ENCODE measurements at regions not wholly inside any gene's neighbourhood (a gene's known extent, or its start where the extent isn't known, plus 50 kb on each side); places are given as distances from the start of the nearest gene placed in this dataset.

DNA sequence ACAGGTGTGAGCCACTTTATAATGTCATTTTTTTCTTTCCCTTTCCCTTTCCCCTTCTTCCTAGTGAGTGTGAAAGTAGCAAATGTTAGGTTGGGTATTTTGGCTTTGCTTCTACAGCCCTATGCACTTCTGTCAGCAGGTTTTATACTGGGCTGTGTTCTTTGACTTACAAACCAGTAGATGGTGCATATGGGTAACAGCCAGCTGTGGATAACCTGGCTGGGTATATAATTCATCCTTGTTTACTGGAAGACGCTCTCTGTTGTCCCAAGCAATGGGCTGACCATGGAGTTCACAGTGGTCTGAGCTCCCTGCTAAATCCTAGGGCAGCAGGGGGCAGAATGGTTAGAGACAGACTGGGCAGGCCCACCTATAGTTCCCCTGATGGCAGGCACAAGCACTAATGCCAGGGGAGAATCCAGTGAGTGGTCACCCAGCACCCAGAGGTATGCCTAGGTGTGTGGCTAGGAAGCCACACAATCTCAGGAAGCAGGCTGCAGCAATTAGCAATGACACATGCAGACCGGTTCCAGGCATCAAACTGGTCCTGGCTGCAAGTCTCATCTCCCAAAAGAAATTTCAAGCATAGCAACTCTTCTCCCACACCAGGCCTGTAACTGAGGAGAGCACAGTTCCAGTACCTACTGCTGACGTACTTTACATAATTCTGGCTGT is 592.7 kb upstream of the MAN1A1 start:
- TF ChIP-seq SIN3A (IDR thresholded peaks at IDR 0.05; ENCODE audit: borderline replicate concordance, insufficient read depth, low read length) (no peak), POLR2AphosphoS5 (IDR thresholded peaks at IDR 0.05; ENCODE audit: low read depth, low read length) (no peak), FOXP2 (optimal IDR thresholded peaks at IDR 0.05; ENCODE audit: borderline replicate concordance, extremely low read depth, extremely low read length, insufficient read depth) (no peak), TAF1 (IDR thresholded peaks at IDR 0.05; ENCODE audit: borderline replicate concordance, insufficient read depth, low read length) (no peak)
- TF ChIP-seq, protein P1, sequence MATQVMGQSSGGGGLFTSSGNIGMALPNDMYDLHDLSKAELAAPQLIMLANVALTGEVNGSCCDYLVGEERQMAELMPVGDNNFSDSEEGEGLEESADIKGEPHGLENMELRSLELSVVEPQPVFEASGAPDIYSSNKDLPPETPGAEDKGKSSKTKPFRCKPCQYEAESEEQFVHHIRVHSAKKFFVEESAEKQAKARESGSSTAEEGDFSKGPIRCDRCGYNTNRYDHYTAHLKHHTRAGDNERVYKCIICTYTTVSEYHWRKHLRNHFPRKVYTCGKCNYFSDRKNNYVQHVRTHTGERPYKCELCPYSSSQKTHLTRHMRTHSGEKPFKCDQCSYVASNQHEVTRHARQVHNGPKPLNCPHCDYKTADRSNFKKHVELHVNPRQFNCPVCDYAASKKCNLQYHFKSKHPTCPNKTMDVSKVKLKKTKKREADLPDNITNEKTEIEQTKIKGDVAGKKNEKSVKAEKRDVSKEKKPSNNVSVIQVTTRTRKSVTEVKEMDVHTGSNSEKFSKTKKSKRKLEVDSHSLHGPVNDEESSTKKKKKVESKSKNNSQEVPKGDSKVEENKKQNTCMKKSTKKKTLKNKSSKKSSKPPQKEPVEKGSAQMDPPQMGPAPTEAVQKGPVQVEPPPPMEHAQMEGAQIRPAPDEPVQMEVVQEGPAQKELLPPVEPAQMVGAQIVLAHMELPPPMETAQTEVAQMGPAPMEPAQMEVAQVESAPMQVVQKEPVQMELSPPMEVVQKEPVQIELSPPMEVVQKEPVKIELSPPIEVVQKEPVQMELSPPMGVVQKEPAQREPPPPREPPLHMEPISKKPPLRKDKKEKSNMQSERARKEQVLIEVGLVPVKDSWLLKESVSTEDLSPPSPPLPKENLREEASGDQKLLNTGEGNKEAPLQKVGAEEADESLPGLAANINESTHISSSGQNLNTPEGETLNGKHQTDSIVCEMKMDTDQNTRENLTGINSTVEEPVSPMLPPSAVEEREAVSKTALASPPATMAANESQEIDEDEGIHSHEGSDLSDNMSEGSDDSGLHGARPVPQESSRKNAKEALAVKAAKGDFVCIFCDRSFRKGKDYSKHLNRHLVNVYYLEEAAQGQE (IDR thresholded peaks at IDR 0.05; ENCODE audit: insufficient read depth in 1 of 2, low read depth in 2 of 2, low read length in 2 of 2) = no peak

DNA sequence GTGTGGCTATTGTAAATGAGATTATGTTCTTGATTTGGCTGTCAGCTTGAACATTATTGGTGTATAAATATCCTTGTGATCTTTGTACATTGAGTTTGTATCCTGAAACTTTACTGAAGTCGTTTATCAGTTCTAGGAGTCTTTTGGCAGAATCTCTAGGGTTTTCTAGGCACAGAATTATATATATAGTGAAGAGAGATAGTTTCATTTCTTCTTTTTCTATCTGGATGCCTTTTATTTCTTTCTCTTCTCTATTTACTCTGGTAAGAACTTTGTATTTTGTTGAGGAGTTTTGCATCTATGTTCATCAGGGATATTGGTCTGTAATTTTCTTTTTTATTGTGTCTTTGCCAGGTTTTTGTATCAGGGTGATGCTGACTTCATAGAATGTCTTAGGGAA is 589.2 kb upstream of the MAN1A1 start:
- TF ChIP-seq SIN3A (IDR thresholded peaks at IDR 0.05; ENCODE audit: borderline replicate concordance, insufficient read depth, low read length) = no peak
- TF ChIP-seq, protein P1 (IDR thresholded peaks at IDR 0.05; ENCODE audit: insufficient read depth in 1 of 2, low read depth in 2 of 2, low read length in 2 of 2) = no peak
- no peak for TF ChIP-seq POLR2AphosphoS5 (IDR thresholded peaks at IDR 0.05; ENCODE audit: low read depth, low read length)
- no peak for TF ChIP-seq FOXP2 (optimal IDR thresholded peaks at IDR 0.05; ENCODE audit: borderline replicate concordance, extremely low read depth, extremely low read length, insufficient read depth)
- TF ChIP-seq TAF1 (IDR thresholded peaks at IDR 0.05; ENCODE audit: borderline replicate concordance, insufficient read depth, low read length) = no peak

DNA sequence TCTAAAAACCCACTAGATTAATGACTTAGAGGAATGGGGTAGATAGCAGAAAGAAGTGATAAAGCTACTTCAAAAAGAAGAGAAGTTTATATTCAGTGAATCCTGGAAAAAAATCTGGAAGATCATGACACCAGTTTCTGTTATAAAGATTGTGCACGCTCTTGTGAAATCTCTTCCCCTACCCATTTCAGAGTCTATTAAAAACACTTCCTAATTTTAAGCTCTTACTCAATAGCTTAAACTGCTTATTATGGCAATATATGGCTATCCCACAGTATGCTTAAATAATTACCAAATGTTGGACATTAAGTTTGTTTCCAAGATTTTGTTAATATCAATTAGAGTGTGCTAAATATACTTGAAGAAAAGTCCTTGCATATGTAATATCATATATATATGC is 585.3 kb upstream of the MAN1A1 start:
- TF ChIP-seq TAF1 (IDR thresholded peaks at IDR 0.05; ENCODE audit: borderline replicate concordance, insufficient read depth, low read length) (no peak), SIN3A (IDR thresholded peaks at IDR 0.05; ENCODE audit: borderline replicate concordance, insufficient read depth, low read length) (no peak), POLR2AphosphoS5 (IDR thresholded peaks at IDR 0.05; ENCODE audit: low read depth, low read length) (no peak), FOXP2 (optimal IDR thresholded peaks at IDR 0.05; ENCODE audit: borderline replicate concordance, extremely low read depth, extremely low read length, insufficient read depth) (no peak)
- TF ChIP-seq, protein P1 (IDR thresholded peaks at IDR 0.05; ENCODE audit: insufficient read depth in 1 of 2, low read depth in 2 of 2, low read length in 2 of 2) = no peak

DNA sequence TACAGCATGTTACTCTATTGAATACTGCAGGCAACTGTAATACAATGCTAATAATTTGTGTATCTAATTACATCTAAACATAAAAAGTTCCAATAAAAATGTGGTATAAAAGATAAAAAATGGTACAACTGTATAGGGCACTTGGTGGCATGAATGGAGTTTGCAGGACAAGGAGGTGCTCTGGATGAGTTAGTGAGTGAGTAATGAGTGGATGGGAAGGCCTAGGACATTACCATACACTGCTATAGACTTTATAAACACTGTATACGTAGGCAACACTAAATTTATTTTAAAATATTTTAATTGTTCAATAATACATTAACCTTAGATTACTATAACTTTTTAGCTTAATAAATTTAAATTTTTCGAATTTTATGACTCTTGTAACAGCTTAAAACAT is 579.6 kb upstream of the MAN1A1 start:
- TF ChIP-seq TAF1 (IDR thresholded peaks at IDR 0.05; ENCODE audit: borderline replicate concordance, insufficient read depth, low read length) = no peak
- no peak for TF ChIP-seq SIN3A (IDR thresholded peaks at IDR 0.05; ENCODE audit: borderline replicate concordance, insufficient read depth, low read length)
- TF ChIP-seq FOXP2 (optimal IDR thresholded peaks at IDR 0.05; ENCODE audit: borderline replicate concordance, extremely low read depth, extremely low read length, insufficient read depth) = no peak
- TF ChIP-seq POLR2AphosphoS5 (IDR thresholded peaks at IDR 0.05; ENCODE audit: low read depth, low read length) = no peak
- TF ChIP-seq, protein P1 (IDR thresholded peaks at IDR 0.05; ENCODE audit: insufficient read depth in 1 of 2, low read depth in 2 of 2, low read length in 2 of 2) = no peak

Measured in PFSK-1 (cell line).